Uterus (tissue), 3 donors: ENCODE measurements at regions not wholly inside any gene's neighbourhood (a gene's known extent, or its start where the extent isn't known, plus 50 kb on each side); places are given as distances from the start of the nearest gene placed in this dataset.

Experiments
- DNase-seq, 2 donors: peaks; one replicate each; pipeline ENCODE4 v3.0.0-alpha.2; 2019 to 2020
- H3K27ac ChIP-seq, 2 donors: fragments of 200-600 bp; sonication (generic); 1 replicate in 1 of 2; 2 replicates in 1 of 2; pipeline ENCODE4 v1.5.1; 2016 to 2018
- H3K27me3 ChIP-seq, 2 donors: fragments of 200-600 bp; sonication (generic); one replicate each; pipeline ENCODE4 v1.5.1; 2018 to 2019; ENCODE audit warnings: control low read depth in 1 of 2
- H3K36me3 ChIP-seq, 2 donors: fragments of 200-600 bp; sonication (generic); one replicate each; pipeline ENCODE4 v1.5.1; 2019; ENCODE audit warnings: control low read depth in 1 of 2
- H3K4me1 ChIP-seq, 2 donors: fragments of 200-600 bp; sonication (generic); one replicate each; pipeline ENCODE4 v1.5.1; 2018 to 2019; ENCODE audit warnings: control low read depth in 1 of 2
- H3K4me3 ChIP-seq, 2 donors: fragments of 200-600 bp; sonication (generic); 1 replicate in 1 of 2; 2 replicates in 1 of 2; pipeline ENCODE4 v1.5.1; 2018 to 2019; ENCODE audit warnings: mild to moderate bottlenecking in 1 of 2
- H3K9me3 ChIP-seq, 2 donors: fragments of 200-600 bp; sonication (generic); one replicate each; pipeline ENCODE4 v1.5.1; 2019; ENCODE audit warnings: control low read depth in 1 of 2
- CTCF ChIP-seq, 4 experiments: fragments of 200-600 bp in 2 of 4; fragments of 450-650 bp in 2 of 4; sonication (generic) in 2 of 4; IDR thresholded peaks; one replicate each; pipeline ENCODE4 v1.5.1; 2016 to 2019; ENCODE audit warnings: antibody characterized with exemption in 4 of 4, mild to moderate bottlenecking in 2 of 4, moderate library complexity in 1 of 4
- POLR2A ChIP-seq, 2 donors: fragments of 450-650 bp; IDR thresholded peaks; one replicate each; pipeline ENCODE4 v1.6.1; 2016; ENCODE audit warnings: antibody characterized with exemption in 2 of 2, mild to moderate bottlenecking in 1 of 2, moderate library complexity in 1 of 2
- intact Hi-C: fragments of 100-400 bp; cut with DNase I; formaldehyde crosslinking; loops from one replicate; pipeline ENCODE4 v1.15.1; 2023; ENCODE audit warnings: low total_unique reads
- donor health status: DM: yes; HTN: yes; CAD: no.

GRCh38 chr13:63393112-63393511 is 1977.5 kb upstream of the PCDH20 start:
- Histone ChIP-seq H3K27ac (no peak overlapping the region), H3K27me3 (no peaks in the 10 kb centered on the region), H3K4me3 (no peak overlapping the region), H3K4me1 (no peaks in the 10 kb centered on the region), H3K9me3 (peaks cover 0 to 4% of the 10 kb centered on the region in 2 donors), H3K36me3 (no peaks in the 10 kb centered on the region)
- intact Hi-C loops, result no loop called here
- DNase-seq, result no peak
- TF ChIP-seq POLR2A (IDR thresholded peaks at IDR 0.05) (no peak), CTCF (IDR thresholded peaks at IDR 0.05) (no peak)

GRCh38 chr13:63389756-63390155 is 1974.1 kb upstream of the PCDH20 start:
- intact Hi-C loops, result no loop called here

GRCh38 chr13:63381078-63381859 is 1965.6 kb upstream of the PCDH20 start:
- TF ChIP-seq POLR2A (IDR thresholded peaks at IDR 0.05), result no peak
- no peak for TF ChIP-seq CTCF (IDR thresholded peaks at IDR 0.05)
- no peak for DNase-seq
- no peak overlapping the region for H3K4me3 ChIP-seq
- no peaks in the 10 kb centered on the region for H3K36me3 ChIP-seq
- H3K4me1 ChIP-seq, result no peaks in the 10 kb centered on the region
- no peaks in the 10 kb centered on the region for H3K9me3 ChIP-seq
- no peak overlapping the region for H3K27ac ChIP-seq
- H3K27me3 ChIP-seq, result no peaks in the 10 kb centered on the region
- intact Hi-C loops, result no loop called here

More at GRCh38 chr13:63389756-63390155, 1974.1 kb upstream of the PCDH20 start:
- Histone ChIP-seq H3K9me3 (peaks cover 0 to 4% of the 10 kb centered on the region in 2 donors), H3K4me1 (no peaks in the 10 kb centered on the region), H3K4me3 (no peak overlapping the region), H3K36me3 (no peaks in the 10 kb centered on the region), H3K27me3 (no peaks in the 10 kb centered on the region), H3K27ac (no peak overlapping the region)
- no peak for TF ChIP-seq POLR2A (IDR thresholded peaks at IDR 0.05)
- DNase-seq, result no peak

GRCh38 chr13:63377986-63378385 is 1962.3 kb upstream of the PCDH20 start:
- intact Hi-C loops, result no loop called here
- Histone ChIP-seq H3K9me3 (no peaks in the 10 kb centered on the region), H3K27ac (no peak overlapping the region), H3K27me3 (no peaks in the 10 kb centered on the region), H3K4me3 (no peak overlapping the region), H3K36me3 (no peaks in the 10 kb centered on the region), H3K4me1 (no peaks in the 10 kb centered on the region)
- TF ChIP-seq POLR2A (IDR thresholded peaks at IDR 0.05) (no peak), CTCF (IDR thresholded peaks at IDR 0.05) (no peak)
- DNase-seq, result no peak

GRCh38 chr13:63370101-63370500 is 1954.5 kb upstream of the PCDH20 start:
- Histone ChIP-seq H3K27ac (no peak overlapping the region), H3K4me1 (no peaks in the 10 kb centered on the region), H3K4me3 (no peak overlapping the region), H3K27me3 (no peaks in the 10 kb centered on the region), H3K9me3 (no peaks in the 10 kb centered on the region), H3K36me3 (no peaks in the 10 kb centered on the region)
- intact Hi-C loops, result no loop called here
- no peak for DNase-seq
- TF ChIP-seq CTCF (IDR thresholded peaks at IDR 0.05), result no peak
- TF ChIP-seq POLR2A (IDR thresholded peaks at IDR 0.05), result no peak
